ENCODE measurements at regions not wholly inside any gene's neighbourhood (a gene's known extent, or its start where the extent isn't known, plus 50 kb on each side); places are given as distances from the start of the nearest gene placed in this dataset.

DNA sequence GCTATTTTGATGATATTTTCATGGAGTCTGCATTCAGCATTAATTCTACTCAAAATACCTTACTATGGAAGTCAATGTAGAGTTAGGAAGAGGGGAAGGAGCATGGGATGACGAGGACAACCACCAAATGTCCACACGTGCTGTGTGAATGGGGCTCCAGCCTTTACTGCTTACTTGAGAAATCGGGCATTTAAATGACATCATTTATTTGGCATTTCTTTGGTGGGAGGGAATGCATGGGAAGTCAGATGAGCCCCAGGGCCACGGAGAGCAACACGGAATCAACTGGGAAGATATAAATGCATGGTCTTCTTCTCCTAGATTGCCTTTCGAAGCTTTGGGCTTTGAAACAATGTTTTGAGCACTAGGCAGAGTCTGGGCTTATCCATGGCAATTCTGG is 458.5 kb upstream of the KLF4 start:
- Histone ChIP-seq H3K9me3 (ENCODE audit: low read depth) (no peaks in the 10 kb centered on the region), H2AFZ (no peak overlapping the region), H3K9me2 (replicated peaks; ENCODE audit: insufficient read depth) (no peaks in the 10 kb centered on the region), H3K4me2 (no peak overlapping the region), H3K27me3 (no peaks in the 10 kb centered on the region), H3K79me2 (no peaks in the 10 kb centered on the region), H3K36me3 (replicated peaks; ENCODE audit: insufficient read depth, low read depth) (no peaks in the 10 kb centered on the region), H4K20me1 (ENCODE audit: insufficient read depth, poor library complexity, severe bottlenecking) (no peaks in the 10 kb centered on the region), H3K4me1 (ENCODE audit: insufficient read depth) (no peaks in the 10 kb centered on the region), H3K4me3 (no peak overlapping the region), H3K27ac (no peak overlapping the region)
- DNase-seq (ENCODE audit: low spot score): no peak
- 84% methylated on average over 6 of the region's 6 CpGs for WGBS (ENCODE audit: low lambda C conversion rate, missing lambda C conversion rate)
- TF ChIP-seq, protein P1, sequence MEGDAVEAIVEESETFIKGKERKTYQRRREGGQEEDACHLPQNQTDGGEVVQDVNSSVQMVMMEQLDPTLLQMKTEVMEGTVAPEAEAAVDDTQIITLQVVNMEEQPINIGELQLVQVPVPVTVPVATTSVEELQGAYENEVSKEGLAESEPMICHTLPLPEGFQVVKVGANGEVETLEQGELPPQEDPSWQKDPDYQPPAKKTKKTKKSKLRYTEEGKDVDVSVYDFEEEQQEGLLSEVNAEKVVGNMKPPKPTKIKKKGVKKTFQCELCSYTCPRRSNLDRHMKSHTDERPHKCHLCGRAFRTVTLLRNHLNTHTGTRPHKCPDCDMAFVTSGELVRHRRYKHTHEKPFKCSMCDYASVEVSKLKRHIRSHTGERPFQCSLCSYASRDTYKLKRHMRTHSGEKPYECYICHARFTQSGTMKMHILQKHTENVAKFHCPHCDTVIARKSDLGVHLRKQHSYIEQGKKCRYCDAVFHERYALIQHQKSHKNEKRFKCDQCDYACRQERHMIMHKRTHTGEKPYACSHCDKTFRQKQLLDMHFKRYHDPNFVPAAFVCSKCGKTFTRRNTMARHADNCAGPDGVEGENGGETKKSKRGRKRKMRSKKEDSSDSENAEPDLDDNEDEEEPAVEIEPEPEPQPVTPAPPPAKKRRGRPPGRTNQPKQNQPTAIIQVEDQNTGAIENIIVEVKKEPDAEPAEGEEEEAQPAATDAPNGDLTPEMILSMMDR (IDR thresholded peaks at IDR 0.05; ENCODE audit: poor library complexity): no peak
- TF ChIP-seq EZH2 (IDR thresholded peaks at IDR 0.05; ENCODE audit: borderline replicate concordance) (no peak), EZH2phosphoT487 (IDR thresholded peaks at IDR 0.05; ENCODE audit: low read depth, severe bottlenecking, unreplicated experiment) (no peak)

DNA sequence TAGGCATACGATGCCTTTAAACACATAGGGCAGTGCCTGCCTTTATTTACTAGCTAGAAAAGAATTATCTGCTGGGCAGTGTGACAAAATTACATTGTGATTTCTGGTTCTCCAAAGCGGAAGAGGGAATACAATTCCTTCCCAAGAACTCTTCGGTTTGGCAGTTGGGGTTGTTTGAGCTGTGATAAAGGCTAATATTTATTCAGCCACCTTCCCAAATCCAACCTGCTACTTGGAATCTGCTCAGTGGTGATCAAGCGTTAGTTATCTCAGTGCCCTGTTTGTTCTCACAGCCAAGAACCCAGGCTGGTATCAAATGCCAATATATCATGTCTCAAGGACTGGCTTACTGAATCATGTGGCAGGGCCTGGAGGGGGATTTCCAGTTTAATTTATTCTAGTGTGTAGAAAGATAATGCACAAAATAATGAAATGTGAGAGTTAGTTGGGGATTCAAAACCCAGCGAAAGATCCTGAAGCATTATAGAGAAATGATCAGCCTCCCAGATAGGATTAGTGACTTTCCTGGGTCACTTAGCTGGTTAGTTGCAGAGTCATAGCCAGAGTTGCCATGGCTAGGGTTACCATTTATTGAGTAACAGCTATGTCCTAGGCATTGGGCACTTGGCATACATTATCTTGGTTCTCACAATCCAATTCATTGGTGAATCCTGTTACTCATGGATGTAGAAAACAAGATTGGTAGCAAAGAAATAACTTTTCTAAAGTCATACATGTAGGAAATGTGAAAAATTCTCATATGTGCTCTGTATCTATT is 457.0 kb upstream of the KLF4 start:
- no peaks in the 10 kb centered on the region for H3K36me3 ChIP-seq (replicated peaks; ENCODE audit: insufficient read depth, low read depth)
- no peak for DNase-seq (ENCODE audit: low spot score)
- no peaks in the 10 kb centered on the region for H3K4me1 ChIP-seq (ENCODE audit: insufficient read depth)
- TF ChIP-seq EZH2 (IDR thresholded peaks at IDR 0.05; ENCODE audit: borderline replicate concordance) (no peak), EZH2phosphoT487 (IDR thresholded peaks at IDR 0.05; ENCODE audit: low read depth, severe bottlenecking, unreplicated experiment) (no peak)
- TF ChIP-seq, protein P1 (IDR thresholded peaks at IDR 0.05; ENCODE audit: poor library complexity): no peak
- no peaks in the 10 kb centered on the region for H3K9me2 ChIP-seq (replicated peaks; ENCODE audit: insufficient read depth)
- no peaks in the 10 kb centered on the region for H3K79me2 ChIP-seq
- WGBS (ENCODE audit: low lambda C conversion rate, missing lambda C conversion rate): 67% methylated on average over 5 of the region's 5 CpGs
- H3K27me3 ChIP-seq: no peaks in the 10 kb centered on the region
- no peaks in the 10 kb centered on the region for H3K9me3 ChIP-seq (ENCODE audit: low read depth)
- H3K27ac ChIP-seq: no peak overlapping the region
- H2AFZ ChIP-seq: no peak overlapping the region
- no peaks in the 10 kb centered on the region for H4K20me1 ChIP-seq (ENCODE audit: insufficient read depth, poor library complexity, severe bottlenecking)
- H3K4me3 ChIP-seq: no peak overlapping the region
- no peak overlapping the region for H3K4me2 ChIP-seq

DNA sequence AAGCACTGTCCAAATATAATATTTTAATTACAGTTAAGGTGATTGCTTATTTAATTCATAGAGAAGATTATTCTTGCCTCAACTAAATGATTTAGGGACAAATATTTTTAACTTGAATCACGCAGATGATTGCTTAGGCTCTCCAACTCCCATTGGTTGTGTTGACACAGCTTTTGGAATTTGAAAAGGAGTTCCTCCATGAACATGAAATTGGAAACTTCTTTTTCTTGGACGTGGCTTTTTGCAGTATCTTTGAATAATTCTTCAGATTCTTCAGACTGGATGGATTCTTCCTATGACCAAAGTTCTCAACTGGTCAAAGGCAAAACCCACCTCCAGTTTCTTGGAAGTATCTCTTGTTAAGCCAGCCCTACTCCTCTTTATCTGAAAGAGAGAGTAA is 456.4 kb upstream of the KLF4 start:
- Histone ChIP-seq H2AFZ (no peak overlapping the region), H3K79me2 (no peaks in the 10 kb centered on the region), H3K4me1 (ENCODE audit: insufficient read depth) (no peaks in the 10 kb centered on the region), H3K36me3 (replicated peaks; ENCODE audit: insufficient read depth, low read depth) (no peaks in the 10 kb centered on the region), H3K4me2 (no peak overlapping the region), H3K9me3 (ENCODE audit: low read depth) (no peaks in the 10 kb centered on the region), H3K4me3 (no peak overlapping the region), H3K27ac (no peak overlapping the region), H4K20me1 (ENCODE audit: insufficient read depth, poor library complexity, severe bottlenecking) (no peaks in the 10 kb centered on the region), H3K27me3 (no peaks in the 10 kb centered on the region), H3K9me2 (replicated peaks; ENCODE audit: insufficient read depth) (no peaks in the 10 kb centered on the region)
- WGBS (ENCODE audit: low lambda C conversion rate, missing lambda C conversion rate): 63% methylated on average over 2 of the region's 2 CpGs
- no peak for DNase-seq (ENCODE audit: low spot score)
- TF ChIP-seq EZH2phosphoT487 (IDR thresholded peaks at IDR 0.05; ENCODE audit: low read depth, severe bottlenecking, unreplicated experiment): no peak
- no peak for TF ChIP-seq EZH2 (IDR thresholded peaks at IDR 0.05; ENCODE audit: borderline replicate concordance)
- TF ChIP-seq, protein P1 (IDR thresholded peaks at IDR 0.05; ENCODE audit: poor library complexity): no peak
